ENCODE measurements at regions not wholly inside any gene's neighbourhood (a gene's known extent, or its start where the extent isn't known, plus 50 kb on each side); places are given as distances from the start of the nearest gene placed in this dataset.

- Mint-ChIP-seq H3K36me3 (no peaks in the 10 kb centered on the region), H3K4me3 (no peak overlapping the region), H3K27me3 (peaks cover 21% of the 10 kb centered on the region), H3K9me3 (peaks cover 0 to 2% (median 0%) of the 10 kb centered on the region in 7 donors), H3K4me1 (no peaks in the 10 kb centered on the region), H3K27ac (no peak overlapping the region)
- Histone ChIP-seq H3K4me1 (ENCODE audit: control insufficient read depth, insufficient read depth, low read length, poor library complexity, severe bottlenecking) (no peaks in the 10 kb centered on the region), H3K27me3 (ENCODE audit: control insufficient read depth, insufficient read depth, low read length) (peaks cover 6% of the 10 kb centered on the region), H3K9me3 (ENCODE audit: control insufficient read depth in 2 of 2, low read length in 2 of 2) (no peaks in the 10 kb centered on the region), H3K4me3 (ENCODE audit: low read depth, low read length) (no peak overlapping the region), H3K27ac (ENCODE audit: insufficient read depth, low read length, poor library complexity, severe bottlenecking) (no peak overlapping the region), H3K36me3 (ENCODE audit: control insufficient read depth, insufficient read depth, low read length) (no peaks in the 10 kb centered on the region)
- DNase-seq (no peak), ATAC-seq (ENCODE audit: low read depth in 2 of 2) (no peak)
These were observed 202.5 kb upstream of the ADRA1D start for GRCh38 chr20:4451487-4452081.

DNA sequence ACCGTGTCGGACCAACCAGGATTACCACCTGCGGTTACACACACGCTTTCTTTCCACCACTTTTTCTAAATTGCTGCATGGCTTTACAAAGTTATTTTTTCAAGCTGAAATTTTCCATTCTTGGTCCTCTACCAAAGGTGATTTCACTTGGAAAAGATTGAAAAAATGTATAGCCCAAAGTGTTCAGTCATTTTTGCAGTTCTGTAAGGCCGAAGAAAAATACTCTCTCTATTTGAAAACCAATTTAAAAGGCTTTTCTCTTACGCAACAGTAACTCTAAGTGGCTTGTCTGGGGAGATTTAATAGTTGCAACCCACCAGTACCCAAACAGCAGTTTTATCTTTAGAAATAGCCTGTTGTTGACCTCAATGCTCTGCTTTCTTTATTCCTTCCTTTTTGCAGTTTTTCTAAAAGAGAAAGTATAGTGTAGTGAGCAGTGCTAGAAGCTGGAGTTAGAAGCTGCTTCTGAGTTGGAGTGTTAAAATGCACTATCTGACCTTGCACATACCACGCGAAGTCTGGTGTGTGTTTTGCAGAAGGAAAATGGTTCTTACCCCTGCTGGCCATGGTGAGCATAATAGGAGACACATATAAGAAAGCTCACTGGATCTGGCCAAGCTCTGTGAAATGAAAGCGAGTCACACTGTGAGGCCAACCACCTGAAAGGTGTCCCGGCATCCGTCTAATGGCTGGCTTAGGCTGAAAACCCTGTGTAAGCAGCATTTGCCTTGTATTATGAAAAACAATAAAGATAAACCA, 201.0 kb upstream of the ADRA1D start:
- Mint-ChIP-seq H3K27ac (no peak overlapping the region), H3K27me3 (peaks cover 21% of the 10 kb centered on the region), H3K4me1 (no peaks in the 10 kb centered on the region), H3K4me3 (peak overlapping the region in 1 of 4 donors; percentile 32), H3K9me3 (peaks cover 0 to 4% (median 0%) of the 10 kb centered on the region in 7 donors), H3K36me3 (no peaks in the 10 kb centered on the region)
- Histone ChIP-seq H3K4me1 (ENCODE audit: control insufficient read depth, insufficient read depth, low read length, poor library complexity, severe bottlenecking) (no peaks in the 10 kb centered on the region), H3K27ac (ENCODE audit: insufficient read depth, low read length, poor library complexity, severe bottlenecking) (no peak overlapping the region), H3K9me3 (ENCODE audit: control insufficient read depth in 2 of 2, low read length in 2 of 2) (no peaks in the 10 kb centered on the region), H3K27me3 (ENCODE audit: control insufficient read depth, insufficient read depth, low read length) (peaks cover 8% of the 10 kb centered on the region), H3K4me3 (ENCODE audit: low read depth, low read length) (no peak overlapping the region), H3K36me3 (ENCODE audit: control insufficient read depth, insufficient read depth, low read length) (no peaks in the 10 kb centered on the region)
- DNase-seq (peak in 1 of 3 donors; percentile 6), ATAC-seq (ENCODE audit: low read depth in 2 of 2) (no peak)

GRCh38 chr20:4445784-4446183, 196.7 kb upstream of the ADRA1D start:
- Mint-ChIP-seq H3K36me3 (no peaks in the 10 kb centered on the region), H3K27ac (no peak overlapping the region), H3K9me3 (peaks cover 0 to 4% (median 0%) of the 10 kb centered on the region in 7 donors), H3K4me3 (no peak overlapping the region), H3K27me3 (peaks cover 25% of the 10 kb centered on the region), H3K4me1 (no peaks in the 10 kb centered on the region)
- H3K27me3 ChIP-seq (ENCODE audit: control insufficient read depth, insufficient read depth, low read length): peaks cover 6% of the 10 kb centered on the region
- H3K9me3 ChIP-seq (ENCODE audit: control insufficient read depth in 2 of 2, low read length in 2 of 2): no peaks in the 10 kb centered on the region
- H3K36me3 ChIP-seq (ENCODE audit: control insufficient read depth, insufficient read depth, low read length): no peaks in the 10 kb centered on the region
- no peak overlapping the region for H3K4me3 ChIP-seq (ENCODE audit: low read depth, low read length)
- no peak overlapping the region for H3K27ac ChIP-seq (ENCODE audit: insufficient read depth, low read length, poor library complexity, severe bottlenecking)
- ATAC-seq (ENCODE audit: low read depth in 2 of 2) (no peak), DNase-seq (no peak)
- H3K4me1 ChIP-seq (ENCODE audit: control insufficient read depth, insufficient read depth, low read length, poor library complexity, severe bottlenecking): no peaks in the 10 kb centered on the region

DNA sequence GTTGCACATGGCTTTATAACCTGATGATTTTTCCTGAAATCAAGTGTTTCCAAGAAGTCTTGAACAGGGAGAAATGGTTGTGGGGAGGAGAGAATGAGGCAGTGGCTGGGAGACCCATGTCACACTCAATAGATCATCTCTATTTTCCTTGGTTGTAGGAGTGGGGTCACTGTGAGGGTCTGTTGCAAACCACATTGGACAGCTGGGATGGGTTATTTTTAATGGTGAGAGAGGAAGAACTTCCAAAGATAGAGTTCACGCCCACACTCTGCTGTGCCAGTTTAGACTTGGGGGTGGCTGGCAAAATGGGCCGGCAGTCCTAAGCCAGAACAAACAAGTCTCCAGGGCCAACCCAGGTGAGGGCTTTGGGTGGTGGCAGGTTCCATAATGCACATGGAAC, 196.2 kb upstream of the ADRA1D start:
- H3K27ac Mint-ChIP-seq: no peak overlapping the region
- H3K9me3 Mint-ChIP-seq: peaks cover 0 to 4% (median 0%) of the 10 kb centered on the region in 7 donors
- DNase-seq: no peak
- ATAC-seq (ENCODE audit: low read depth in 2 of 2): no peak
- Histone ChIP-seq H3K4me1 (ENCODE audit: control insufficient read depth, insufficient read depth, low read length, poor library complexity, severe bottlenecking) (no peaks in the 10 kb centered on the region), H3K27me3 (ENCODE audit: control insufficient read depth, insufficient read depth, low read length) (peaks cover 6% of the 10 kb centered on the region), H3K27ac (ENCODE audit: insufficient read depth, low read length, poor library complexity, severe bottlenecking) (no peak overlapping the region), H3K36me3 (ENCODE audit: control insufficient read depth, insufficient read depth, low read length) (no peaks in the 10 kb centered on the region), H3K9me3 (ENCODE audit: control insufficient read depth in 2 of 2, low read length in 2 of 2) (no peaks in the 10 kb centered on the region), H3K4me3 (ENCODE audit: low read depth, low read length) (no peak overlapping the region)
- H3K4me3 Mint-ChIP-seq: no peak overlapping the region
- no peaks in the 10 kb centered on the region for H3K4me1 Mint-ChIP-seq
- H3K36me3 Mint-ChIP-seq: no peaks in the 10 kb centered on the region
- peaks cover 25% of the 10 kb centered on the region for H3K27me3 Mint-ChIP-seq

DNA sequence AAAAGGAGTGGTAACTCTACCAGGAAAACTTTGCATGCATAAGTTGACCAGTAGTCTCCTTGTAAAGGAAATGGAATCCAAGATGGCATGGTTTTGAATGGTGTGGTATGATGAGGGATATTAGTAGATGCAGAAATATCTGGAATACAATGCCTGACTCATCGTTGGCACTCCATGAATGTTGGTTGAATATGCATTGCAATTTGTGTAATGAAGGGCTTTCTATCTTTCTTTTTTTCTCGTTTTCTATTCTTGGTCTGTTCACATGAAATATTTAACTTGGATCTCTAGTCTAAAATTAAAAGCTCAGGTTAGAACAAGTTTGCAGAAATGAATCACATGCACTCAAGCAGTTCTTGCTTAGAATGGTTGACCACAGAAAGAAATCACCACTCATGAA, 195.3 kb upstream of the ADRA1D start:
- Histone ChIP-seq H3K27ac (ENCODE audit: insufficient read depth, low read length, poor library complexity, severe bottlenecking) (no peak overlapping the region), H3K4me1 (ENCODE audit: control insufficient read depth, insufficient read depth, low read length, poor library complexity, severe bottlenecking) (no peaks in the 10 kb centered on the region), H3K9me3 (ENCODE audit: control insufficient read depth in 2 of 2, low read length in 2 of 2) (no peaks in the 10 kb centered on the region), H3K36me3 (ENCODE audit: control insufficient read depth, insufficient read depth, low read length) (no peaks in the 10 kb centered on the region), H3K4me3 (ENCODE audit: low read depth, low read length) (no peak overlapping the region), H3K27me3 (ENCODE audit: control insufficient read depth, insufficient read depth, low read length) (peaks cover 6% of the 10 kb centered on the region)
- Mint-ChIP-seq H3K4me1 (no peaks in the 10 kb centered on the region), H3K9me3 (peaks cover 0 to 4% (median 0%) of the 10 kb centered on the region in 7 donors), H3K4me3 (no peak overlapping the region), H3K27ac (no peak overlapping the region), H3K27me3 (peaks cover 19% of the 10 kb centered on the region), H3K36me3 (no peaks in the 10 kb centered on the region)
- DNase-seq (no peak), ATAC-seq (ENCODE audit: low read depth in 2 of 2) (no peak)

DNA sequence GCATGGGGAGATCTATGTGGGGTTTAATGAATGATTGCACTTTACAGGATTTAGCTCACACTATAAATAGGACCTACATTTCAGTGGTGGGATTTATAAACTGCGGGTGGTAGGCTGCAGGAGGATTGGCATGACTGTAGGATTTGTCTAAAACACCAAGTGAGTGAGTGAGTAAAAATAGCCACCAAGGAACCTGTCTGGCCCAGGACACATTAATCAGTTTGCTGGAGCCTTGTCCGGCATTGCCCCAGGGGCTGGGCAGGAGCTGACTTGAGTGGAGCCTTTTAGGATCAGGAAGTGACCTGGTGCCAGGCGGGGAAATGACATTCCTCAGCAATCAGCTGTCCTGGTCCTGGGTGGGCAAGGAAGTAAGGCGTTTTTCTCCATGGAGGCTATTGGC, 193.9 kb upstream of the ADRA1D start:
- Mint-ChIP-seq H3K4me3 (no peak overlapping the region), H3K27me3 (peaks cover 15% of the 10 kb centered on the region), H3K4me1 (no peaks in the 10 kb centered on the region), H3K36me3 (no peaks in the 10 kb centered on the region), H3K27ac (no peak overlapping the region), H3K9me3 (peaks cover 0 to 2% (median 0%) of the 10 kb centered on the region in 7 donors)
- ATAC-seq (ENCODE audit: low read depth in 2 of 2) (no peak), DNase-seq (no peak)
- peaks cover 3% of the 10 kb centered on the region for H3K27me3 ChIP-seq (ENCODE audit: control insufficient read depth, insufficient read depth, low read length)
- no peaks in the 10 kb centered on the region for H3K9me3 ChIP-seq (ENCODE audit: control insufficient read depth in 2 of 2, low read length in 2 of 2)
- no peak overlapping the region for H3K27ac ChIP-seq (ENCODE audit: insufficient read depth, low read length, poor library complexity, severe bottlenecking)
- no peaks in the 10 kb centered on the region for H3K4me1 ChIP-seq (ENCODE audit: control insufficient read depth, insufficient read depth, low read length, poor library complexity, severe bottlenecking)
- no peak overlapping the region for H3K4me3 ChIP-seq (ENCODE audit: low read depth, low read length)
- no peaks in the 10 kb centered on the region for H3K36me3 ChIP-seq (ENCODE audit: control insufficient read depth, insufficient read depth, low read length)

DNA sequence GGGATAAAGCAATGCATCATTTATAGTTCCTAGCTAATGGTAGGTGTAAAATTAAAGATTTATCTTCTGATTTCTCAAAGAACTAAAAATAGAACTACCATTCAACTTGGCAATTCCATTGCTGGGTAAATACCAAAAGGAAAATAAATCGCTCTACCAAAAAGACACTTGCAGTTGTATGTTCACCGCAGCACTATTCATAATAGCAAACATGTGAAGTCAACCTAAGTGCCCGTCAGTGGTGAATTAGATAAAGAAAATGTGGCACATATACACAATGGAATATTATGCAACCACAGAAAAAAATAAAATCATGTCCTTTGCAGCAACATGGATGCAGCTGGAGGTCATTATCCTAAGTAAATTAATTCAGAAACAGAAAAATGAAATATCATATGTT, 192.8 kb upstream of the ADRA1D start:
- Mint-ChIP-seq H3K36me3 (no peaks in the 10 kb centered on the region), H3K4me3 (no peak overlapping the region)

GRCh38 chr20:4441191-4441590, 192.1 kb upstream of the ADRA1D start:
- Histone ChIP-seq H3K27ac (ENCODE audit: insufficient read depth, low read length, poor library complexity, severe bottlenecking) (no peak overlapping the region), H3K4me3 (ENCODE audit: low read depth, low read length) (no peak overlapping the region), H3K36me3 (ENCODE audit: control insufficient read depth, insufficient read depth, low read length) (no peaks in the 10 kb centered on the region), H3K4me1 (ENCODE audit: control insufficient read depth, insufficient read depth, low read length, poor library complexity, severe bottlenecking) (no peaks in the 10 kb centered on the region), H3K27me3 (ENCODE audit: control insufficient read depth, insufficient read depth, low read length) (no peaks in the 10 kb centered on the region), H3K9me3 (ENCODE audit: control insufficient read depth in 2 of 2, low read length in 2 of 2) (no peaks in the 10 kb centered on the region)
- H3K4me3 Mint-ChIP-seq: no peak overlapping the region
- H3K4me1 Mint-ChIP-seq: no peaks in the 10 kb centered on the region
- ATAC-seq (ENCODE audit: low read depth in 2 of 2): no peak
- DNase-seq: no peak
- H3K9me3 Mint-ChIP-seq: peaks cover 0 to 2% (median 0%) of the 10 kb centered on the region in 7 donors
- no peak overlapping the region for H3K27ac Mint-ChIP-seq
- peaks cover 9% of the 10 kb centered on the region for H3K27me3 Mint-ChIP-seq
- H3K36me3 Mint-ChIP-seq: no peaks in the 10 kb centered on the region

More for the DNA sequence above, 192.8 kb upstream of the ADRA1D start:
- H3K36me3 ChIP-seq (ENCODE audit: control insufficient read depth, insufficient read depth, low read length): no peaks in the 10 kb centered on the region
- H3K27ac Mint-ChIP-seq: peak overlapping the region in 1 of 3 donors; percentile 20
- ATAC-seq (ENCODE audit: low read depth in 2 of 2): no peak
- no peak overlapping the region for H3K4me3 ChIP-seq (ENCODE audit: low read depth, low read length)
- H3K27me3 ChIP-seq (ENCODE audit: control insufficient read depth, insufficient read depth, low read length): peaks cover 3% of the 10 kb centered on the region
- H3K4me1 ChIP-seq (ENCODE audit: control insufficient read depth, insufficient read depth, low read length, poor library complexity, severe bottlenecking): no peaks in the 10 kb centered on the region
- no peak for DNase-seq
- no peaks in the 10 kb centered on the region for H3K4me1 Mint-ChIP-seq
- H3K9me3 ChIP-seq (ENCODE audit: control insufficient read depth in 2 of 2, low read length in 2 of 2): no peaks in the 10 kb centered on the region
- no peak overlapping the region for H3K27ac ChIP-seq (ENCODE audit: insufficient read depth, low read length, poor library complexity, severe bottlenecking)
- peaks cover 0 to 2% (median 0%) of the 10 kb centered on the region in 7 donors for H3K9me3 Mint-ChIP-seq
- peaks cover 11% of the 10 kb centered on the region for H3K27me3 Mint-ChIP-seq
